T-helper 2 cell (primary cell): ENCODE measurements at regions not wholly inside any gene's neighbourhood (a gene's known extent, or its start where the extent isn't known, plus 50 kb on each side); places are given as distances from the start of the nearest gene placed in this dataset.
A peak's percentile ranks its signal among the peaks of the same experiment; 100 is the strongest.

Experiments
- DNase-seq, 5 experiments: peaks; one replicate each; pipeline versions ENCODE4 v3.0.0 to v3.0.0-alpha.2; 2012 to 2022

DNA sequence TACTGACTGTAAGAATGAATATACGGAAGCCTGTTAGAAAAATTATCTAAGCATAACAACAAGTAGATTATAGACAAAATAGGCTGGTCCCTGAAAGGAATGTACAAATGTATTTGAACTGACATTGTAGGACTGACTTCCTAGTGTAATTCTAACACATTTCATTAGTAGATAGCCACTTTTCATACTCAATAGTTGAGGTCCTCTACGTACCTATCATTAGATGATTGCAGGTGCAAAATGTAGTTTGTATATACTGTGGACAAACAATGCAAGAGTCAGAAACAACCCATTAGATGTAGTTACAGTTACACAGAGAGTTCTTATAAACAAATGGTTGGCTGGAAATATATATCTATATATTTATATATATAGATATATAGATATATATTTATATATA is 402.3 kb upstream of the SLITRK6 start:
- DNase-seq, result peak in 1 of 5 experiments; percentile 6

DNA sequence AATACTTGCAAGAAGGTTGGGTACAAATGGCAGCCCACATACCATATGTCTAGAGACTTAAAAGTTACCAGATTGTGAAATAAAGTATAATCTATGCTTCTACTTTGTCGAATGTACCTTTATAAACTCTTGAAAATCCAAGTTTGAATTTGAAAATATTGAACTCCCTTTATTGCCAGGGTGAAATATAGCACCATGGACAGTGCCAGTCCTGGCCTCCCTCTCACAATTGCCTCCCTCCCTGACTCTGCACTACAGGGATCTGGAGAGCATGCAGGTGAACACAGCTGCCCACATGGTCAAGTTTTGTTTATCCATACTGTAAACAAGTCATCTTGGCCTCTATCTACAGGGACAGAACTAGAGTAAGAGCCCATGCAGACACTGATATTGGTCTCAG is 394.1 kb upstream of the SLITRK6 start:
- DNase-seq, result no peak

DNA sequence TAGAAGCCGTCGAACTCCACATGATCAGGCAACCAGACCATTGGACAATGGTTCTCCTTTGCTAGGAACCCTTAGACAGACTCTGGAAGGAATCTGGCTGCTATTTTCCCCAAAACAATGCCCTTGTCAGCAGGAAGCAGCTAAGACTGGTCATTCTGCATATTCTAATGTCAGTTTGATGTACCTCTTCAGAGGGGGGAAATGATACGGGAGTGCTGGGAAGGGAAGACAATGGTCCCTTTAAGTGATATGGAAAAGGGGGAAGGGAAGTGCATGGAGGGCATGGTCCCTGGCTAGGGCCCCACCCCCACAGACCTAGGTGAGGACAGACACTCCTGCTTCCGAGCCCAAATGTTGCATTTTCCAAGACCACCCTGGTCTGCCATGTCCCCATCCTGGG is 389.0 kb upstream of the SLITRK6 start:
- no peak for DNase-seq

DNA sequence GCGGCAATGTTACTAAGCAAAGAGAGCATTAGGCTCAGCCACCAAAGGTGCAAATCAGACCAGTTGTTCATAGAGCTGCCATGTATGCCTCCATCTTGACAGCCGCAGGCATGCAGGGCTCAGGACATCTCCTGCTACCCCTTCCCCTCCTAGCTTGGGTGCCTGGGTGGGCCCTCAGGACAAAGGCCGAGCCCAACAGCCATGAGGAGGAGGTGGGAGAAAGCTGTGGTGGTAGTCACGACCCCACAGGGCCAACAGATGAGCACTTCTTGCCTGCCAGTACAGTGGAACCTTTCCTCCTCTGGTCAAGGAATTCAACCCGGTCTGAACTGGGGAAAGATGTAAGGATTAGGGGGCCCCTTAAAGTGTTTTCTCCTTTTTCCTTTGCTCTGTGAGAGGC is 386.4 kb upstream of the SLITRK6 start:
- DNase-seq, result no peak

DNA sequence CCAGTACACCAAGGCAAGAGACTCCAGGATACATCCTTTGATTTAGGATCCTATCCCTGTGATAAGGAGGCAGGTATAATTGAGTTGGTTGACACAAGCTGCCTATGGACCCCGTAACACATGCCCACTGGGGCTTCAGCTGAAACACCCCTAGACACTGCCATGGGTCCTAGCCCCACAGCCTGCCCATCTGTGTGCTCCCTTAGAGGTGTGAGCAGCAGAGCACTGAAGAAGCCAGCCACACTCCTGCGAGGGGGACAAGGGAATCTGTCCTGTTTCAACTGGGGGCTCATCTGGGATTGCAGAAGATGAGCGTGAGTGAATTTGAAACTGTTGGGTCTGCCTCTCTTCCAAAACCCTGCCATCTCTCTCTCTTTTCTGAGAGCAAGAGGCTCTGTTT is 385.9 kb upstream of the SLITRK6 start:
- DNase-seq, result no peak

DNA sequence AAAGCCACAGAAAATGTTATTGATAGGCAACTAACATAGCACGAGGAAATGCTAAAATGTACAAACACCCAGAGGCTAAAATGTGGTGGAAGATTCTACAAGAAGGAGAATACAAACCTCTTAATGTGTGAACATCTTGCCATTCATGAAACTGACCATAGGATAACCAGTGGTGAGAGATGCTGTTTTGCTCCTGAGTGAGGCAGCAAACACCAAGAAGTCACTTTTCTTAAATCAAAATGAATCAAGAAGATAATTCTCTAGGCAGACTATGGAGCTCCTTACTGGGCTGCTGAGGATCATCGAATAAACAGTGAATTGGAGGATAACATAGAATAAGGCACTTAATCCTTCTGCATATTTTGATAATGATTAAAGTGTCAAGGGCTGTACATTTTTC is 375.4 kb upstream of the SLITRK6 start:
- no peak for DNase-seq

DNA sequence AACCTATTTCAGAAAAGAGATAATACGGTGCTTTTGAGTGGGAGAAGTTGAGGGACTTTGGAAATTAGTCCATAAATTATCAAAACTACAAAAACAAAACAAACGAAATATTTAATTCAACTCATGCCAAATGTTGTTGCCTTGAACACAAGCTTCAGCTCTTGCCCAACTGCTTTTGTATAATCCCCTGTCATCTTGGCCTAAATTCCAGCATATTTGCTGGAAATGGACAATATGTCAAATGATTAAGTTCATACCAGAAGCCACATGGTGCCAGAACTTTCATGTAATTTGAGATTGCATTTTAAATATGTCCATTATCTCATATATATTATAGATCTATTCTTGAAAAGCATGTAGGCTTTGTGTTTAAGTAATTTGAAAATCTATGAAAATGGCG is 373.7 kb upstream of the SLITRK6 start:
- DNase-seq, result no peak

DNA sequence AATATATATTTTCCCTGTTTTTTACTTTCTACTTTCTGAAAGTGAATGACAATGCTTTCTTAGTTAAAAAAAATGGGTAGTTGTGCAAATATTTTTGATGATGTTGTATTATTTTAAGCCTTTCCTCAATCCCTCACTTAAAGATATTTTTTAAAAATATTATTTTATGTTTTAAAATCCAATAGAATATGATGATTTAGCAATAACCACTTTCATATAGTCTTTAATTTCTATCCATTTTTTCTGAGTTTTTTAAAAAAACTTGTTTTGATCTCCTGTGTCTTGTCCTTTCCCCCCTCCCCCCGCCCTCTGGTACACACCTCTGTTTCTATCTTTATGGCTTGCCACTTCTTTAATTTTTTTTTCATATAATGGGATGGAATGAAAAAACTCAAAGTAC is 362.0 kb upstream of the SLITRK6 start:
- DNase-seq, result no peak

DNA sequence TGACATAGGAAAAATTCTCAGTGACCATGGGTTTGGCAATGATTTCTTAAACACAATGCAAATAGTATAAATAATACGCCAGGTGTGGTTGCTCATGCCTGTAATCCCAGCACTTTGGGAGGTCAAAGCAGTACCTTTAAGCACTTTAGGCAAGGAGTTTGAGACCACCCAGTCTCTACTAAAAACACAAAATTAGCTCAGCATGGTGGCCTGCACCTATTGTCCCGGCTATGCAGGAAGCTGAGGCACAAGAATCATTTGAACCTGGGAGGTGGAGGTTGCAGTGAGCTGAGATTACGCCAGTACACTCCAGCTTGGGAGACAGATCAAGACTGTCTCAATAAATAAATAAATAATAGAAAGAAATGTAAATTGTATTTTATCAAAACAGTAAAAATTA is 356.5 kb upstream of the SLITRK6 start:
- DNase-seq, result no peak

DNA sequence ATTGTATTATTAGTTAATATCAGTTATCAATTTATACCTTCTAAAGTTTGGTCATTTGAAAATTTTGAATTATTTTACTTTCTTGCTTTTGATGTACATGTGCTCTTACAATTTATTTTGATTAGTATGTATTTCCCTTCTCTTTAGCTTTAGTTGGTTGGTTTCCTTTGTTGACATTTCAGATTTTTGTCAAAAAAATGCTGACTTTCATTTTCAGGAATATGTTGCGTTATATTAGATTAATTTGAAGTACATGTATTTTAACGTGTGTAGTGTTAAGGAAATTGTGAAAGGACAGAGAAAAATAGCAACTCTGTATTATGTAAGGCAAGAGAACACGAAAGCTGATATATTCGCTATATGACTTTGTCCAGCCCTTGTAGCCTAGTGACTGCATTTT is 342.9 kb upstream of the SLITRK6 start:
- no peak for DNase-seq

DNA sequence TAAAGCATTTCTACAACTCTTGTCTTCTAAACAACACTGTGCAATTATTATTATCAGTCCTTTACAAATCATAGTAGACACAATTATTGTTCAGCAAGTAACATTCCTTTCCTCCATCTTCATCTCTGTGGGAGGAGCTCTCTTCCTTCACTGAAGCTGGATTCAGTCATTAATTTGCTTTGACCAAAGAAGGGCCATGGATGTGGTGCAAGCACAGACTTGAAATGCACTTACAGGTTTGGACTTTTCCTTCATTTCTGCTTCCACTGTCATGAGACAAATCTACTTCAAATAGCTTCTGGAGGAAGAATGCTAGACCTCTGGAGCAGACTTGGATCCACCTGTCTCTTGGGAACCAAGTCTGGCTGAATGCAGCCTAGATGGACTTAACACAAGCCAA is 336.6 kb upstream of the SLITRK6 start:
- DNase-seq, result no peak

DNA sequence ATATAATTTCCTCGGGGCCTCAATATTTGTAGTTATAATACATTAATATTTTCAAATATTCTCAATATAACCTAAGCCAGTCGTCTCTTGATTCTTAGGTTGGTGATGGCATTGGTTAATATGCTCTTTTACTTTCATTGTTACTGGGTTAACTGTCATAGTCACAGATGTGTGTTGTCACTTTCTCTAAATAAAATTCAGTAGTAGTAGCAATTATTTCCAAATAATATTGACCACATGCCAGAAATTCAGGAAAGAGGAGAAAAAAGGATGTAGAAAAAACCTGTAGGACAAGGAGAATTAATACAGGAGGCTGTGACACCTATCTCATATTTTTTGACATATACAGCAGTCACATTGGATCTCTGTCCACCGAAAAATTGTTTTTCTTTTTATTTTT is 322.7 kb upstream of the SLITRK6 start:
- no peak for DNase-seq

DNA sequence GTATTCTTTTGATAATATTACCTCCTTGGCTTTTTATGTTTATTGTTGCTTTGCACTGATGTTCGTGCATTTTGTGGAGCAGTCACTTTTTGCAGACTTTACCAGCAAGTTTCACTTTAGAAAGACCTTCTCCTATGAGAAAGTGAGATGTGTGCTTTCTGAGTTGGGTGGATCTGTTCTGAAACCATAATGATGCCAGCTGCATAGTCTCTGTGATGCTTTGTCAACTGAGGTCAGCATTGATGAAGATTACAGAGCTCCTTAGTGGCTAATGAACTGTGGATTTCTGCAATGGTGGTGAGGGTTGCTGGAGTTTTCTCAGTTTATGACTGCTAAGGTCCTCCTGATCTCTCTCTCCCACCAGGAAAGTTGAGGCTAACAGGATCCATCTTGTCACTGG is 309.9 kb upstream of the SLITRK6 start:
- no peak for DNase-seq

DNA sequence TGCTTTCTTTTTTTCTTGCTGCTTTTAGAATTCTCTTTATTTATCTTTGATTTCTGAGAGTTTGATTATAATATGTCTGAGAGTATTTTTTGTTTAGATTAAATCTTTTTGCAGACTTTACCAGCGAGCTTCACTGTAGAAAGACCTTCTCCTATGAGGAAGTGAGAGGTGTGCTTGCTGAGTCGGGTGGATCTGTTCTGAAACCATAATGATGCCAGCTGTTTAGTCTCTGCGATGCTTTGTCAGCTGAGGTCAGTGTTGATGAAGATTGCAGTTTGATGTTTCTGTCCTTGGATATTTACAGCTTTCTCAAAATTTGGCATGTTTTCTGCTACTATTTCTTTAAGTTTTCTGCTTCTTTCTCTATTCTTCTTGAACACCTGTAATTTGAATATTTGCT is 309.1 kb upstream of the SLITRK6 start:
- no peak for DNase-seq

DNA sequence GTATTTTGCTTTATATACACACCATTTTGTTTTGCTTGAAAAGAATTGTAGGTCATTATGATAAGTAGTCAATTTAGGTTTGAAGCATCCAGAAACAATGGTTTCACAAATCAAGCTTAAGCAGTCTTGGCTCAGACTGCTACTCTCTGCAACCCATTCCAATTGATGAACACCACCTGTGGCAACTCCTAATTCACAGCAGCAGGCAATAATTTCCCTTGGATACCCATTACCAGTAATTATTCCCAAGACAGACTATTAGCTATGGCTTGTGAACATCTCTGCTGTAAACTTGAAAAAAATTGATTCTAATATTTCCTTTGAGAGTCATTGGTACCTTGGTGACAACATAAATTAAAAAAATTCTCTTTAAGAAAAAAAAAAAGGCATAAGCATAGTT is 299.3 kb upstream of the SLITRK6 start:
- DNase-seq, result no peak

DNA sequence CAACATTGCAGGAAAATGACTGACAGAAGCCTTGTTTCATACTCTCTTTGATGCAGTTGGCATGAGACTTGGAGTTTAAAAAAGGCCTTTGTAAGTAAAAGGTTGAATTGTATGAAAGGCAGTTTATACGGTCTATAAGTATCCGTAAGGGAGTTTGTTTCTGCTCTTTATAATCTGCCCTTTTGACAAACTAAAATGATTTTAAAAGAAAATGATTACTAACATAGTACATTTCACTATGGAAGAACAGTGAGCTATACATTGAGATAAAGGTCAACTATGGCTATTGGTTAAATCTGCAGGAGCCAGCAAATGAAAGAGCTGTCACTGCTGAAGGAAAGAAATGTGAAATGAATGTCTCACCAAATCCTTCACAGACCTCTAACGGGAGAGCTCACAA is 296.1 kb upstream of the SLITRK6 start:
- no peak for DNase-seq

DNA sequence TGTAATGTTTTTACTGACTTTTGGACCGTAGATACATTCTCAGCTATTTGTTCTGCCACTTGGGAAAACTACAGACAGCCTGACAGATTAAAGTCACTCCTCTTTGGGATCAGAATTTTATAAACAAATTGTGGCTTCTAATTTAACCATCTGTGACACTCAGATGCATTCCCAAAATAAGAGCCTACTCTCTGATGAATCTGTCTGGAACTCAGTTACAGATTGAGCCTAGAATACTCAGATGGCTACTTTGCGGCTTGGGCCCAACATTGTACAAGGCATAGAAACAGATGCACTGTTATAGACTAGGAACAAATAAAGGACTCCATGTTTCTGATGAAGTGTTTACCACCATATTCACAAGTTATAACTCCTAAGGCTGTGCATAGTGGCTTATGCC is 291.0 kb upstream of the SLITRK6 start:
- DNase-seq, result no peak

DNA sequence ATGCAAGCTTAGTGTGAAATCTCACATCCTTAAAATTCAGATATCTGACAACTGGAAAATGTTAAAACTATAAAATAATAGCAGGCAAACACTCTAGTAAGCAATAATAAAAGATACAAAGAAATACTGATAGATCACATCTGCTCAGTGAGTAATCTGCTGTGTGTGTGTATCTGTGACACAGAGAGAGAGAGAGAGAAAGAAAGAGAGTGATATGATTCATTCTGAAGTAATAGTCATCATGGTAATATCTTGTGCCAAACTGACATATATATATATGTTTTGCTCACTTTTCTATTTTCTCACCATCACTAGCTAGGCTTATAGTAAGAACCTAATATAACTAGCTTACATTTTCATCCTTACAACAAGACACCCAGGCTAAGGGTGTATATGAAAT is 288.0 kb upstream of the SLITRK6 start:
- DNase-seq, result no peak

DNA sequence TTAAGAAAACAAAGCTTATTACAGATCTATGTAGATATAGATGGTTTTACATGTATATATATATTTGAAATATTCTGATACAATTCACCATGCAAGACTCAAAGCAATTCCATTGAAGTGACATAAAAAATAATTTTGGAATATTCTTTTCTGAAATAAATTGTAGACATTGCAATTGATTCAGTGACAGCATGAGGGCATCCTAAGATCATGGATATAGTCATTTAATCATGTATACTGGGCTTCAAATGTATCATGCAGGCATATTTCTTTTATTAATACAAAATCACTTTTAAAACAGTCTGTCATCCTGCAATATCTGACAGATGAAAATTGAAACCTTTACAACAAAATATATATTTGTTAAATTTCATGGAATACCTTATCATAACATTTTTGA is 286.7 kb upstream of the SLITRK6 start:
- DNase-seq, result no peak

DNA sequence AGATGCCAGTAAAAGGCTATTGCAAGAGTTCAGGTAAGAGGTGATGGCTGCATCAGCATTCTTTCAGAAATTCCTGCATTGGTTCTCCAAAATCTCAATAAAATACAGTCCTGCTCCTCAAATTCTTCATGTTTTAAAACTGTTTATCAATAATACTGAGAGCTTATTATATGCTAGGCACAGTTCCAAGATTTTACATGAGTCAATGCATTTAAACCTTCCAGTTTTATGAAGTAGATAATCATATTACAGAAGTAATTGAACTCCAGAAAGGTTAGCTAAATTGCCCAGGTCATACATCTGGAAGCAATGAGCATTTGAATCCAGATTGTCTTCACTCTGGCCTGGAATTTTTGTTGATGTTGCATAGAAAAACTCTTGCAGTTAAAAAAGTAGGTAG is 282.9 kb upstream of the SLITRK6 start:
- DNase-seq, result no peak

DNA sequence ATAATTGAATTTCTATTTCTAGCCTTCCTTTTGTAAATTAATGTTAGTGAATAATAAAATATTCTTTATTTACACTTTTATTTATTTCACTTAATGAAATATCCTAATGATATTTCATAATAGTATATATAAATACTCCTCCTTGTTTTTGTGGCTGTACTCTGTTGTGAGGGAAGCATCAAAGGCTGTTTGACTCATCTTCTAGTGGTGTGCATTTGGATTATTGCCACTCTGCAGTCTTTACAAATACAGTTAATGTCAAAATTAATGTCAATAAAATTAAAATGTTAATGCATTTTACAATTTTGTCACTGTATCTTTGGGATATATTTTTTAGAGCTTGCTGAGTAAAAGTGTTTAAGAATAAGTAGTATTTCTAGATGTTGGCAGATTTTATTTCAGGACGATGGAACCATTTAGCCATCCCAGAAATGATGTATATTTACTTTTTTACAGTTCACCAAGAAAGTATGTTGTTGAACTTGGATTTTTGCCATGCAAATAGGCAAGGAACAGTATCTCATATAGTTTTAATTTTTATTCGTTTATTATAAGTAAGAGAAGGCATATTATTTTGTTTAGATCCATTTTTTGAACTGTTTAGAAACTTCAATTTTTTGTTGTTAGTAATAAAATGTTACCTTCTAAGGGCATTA is 281.2 kb upstream of the SLITRK6 start:
- no peak for DNase-seq

DNA sequence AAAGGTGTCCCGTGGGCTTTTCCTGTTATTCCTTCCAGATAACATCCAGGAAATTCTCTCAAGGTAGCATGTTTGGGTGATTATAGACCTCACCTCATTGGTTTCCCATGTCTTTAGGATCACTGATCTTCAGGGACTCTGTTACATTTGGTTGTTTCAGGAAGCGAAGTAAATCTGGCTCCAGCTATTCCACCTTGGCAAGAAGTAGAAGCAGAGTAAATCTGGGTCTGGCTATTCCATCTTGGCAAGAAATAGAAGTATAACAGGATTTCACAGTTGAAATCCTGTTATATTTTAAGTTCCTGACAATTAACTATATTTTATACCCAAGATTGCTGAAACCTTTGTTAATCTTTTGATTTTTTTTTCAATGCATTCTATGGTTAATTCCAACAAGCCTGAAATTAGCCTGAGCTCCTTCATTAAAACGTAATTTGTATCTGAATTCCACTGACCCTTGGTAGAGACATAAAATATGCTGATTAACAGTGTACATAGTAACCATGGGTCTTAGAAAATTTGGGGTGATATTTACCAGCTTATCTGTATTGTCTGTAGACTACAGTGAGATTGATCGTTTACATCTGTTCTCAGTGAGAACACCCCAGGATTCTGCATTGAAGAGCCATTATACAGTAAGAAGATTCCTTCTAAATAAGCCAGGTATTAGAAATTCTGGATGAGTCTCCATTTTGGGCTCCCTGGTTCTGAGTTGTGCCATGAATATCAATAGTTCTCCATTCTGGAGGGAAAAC is 267.6 kb upstream of the SLITRK6 start:
- no peak for DNase-seq

DNA sequence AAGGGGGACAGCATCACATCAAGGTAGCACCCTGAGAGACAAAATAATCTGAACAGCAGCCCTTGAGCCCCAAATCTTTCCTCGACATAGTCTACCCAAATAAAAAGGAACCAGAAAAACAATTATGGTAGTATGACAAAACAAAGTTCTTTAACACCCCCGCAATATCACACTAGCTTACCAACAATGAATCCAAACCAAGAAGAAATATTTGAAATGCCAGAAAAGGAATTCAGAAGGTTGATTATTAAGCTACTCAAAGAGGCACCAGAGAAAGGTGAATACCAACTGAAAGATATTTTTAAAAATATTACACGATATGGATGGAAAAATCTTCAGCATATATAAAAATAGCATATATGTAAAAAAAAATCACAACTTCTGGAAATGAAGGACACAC is 252.9 kb upstream of the SLITRK6 start:
- no peak for DNase-seq

DNA sequence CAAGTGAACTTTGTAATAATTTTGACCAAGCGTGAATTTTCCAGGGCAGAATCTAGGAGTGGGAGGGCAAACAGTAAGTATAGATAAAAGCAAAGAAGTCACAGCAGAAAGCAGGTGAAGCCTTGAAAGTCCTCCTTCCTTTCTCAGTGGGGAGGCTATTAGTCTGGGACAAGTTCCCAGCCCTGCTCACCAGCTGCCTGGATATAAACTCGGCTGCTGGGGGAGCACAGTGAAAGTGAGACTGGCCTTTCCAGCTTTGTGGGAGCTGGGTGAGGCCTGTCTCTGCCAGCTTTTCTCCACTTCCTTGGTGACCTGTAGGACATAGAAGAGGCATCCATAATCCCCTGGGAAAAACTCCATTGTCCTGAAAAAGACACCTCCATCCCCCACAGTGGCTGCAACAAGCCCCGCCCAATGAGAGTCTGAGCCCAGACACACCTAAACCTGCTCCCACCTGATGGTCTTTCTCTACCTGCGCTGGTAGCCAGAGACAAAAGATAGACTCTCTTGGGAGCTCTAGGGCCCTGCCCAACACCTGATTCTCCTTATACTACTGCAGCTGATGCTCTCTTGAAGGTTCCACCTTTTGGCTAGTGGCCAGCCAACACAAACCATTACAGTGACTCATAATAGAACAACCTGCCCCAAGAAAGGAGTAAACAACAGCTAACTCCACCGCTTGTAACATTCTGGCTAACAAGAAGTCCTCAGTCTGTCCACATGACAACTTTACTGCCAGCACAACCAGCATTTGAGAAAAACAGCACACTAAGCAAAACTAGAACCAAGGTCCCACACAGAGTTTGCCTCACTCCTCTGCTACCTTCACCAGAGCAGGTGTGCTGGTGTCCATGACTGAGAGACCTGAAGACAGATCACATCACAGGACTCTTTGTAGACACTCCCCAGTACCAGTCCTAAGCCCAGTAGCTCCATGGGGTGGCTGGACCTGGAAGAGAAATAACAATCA is 252.2 kb upstream of the SLITRK6 start:
- no peak for DNase-seq
